NCI-H510A (cell line): ENCODE measurements at regions not wholly inside any gene's neighbourhood (a gene's known extent, or its start where the extent isn't known, plus 50 kb on each side); places are given as distances from the start of the nearest gene placed in this dataset.
"Not testable (repeated sequence)": the region's sequence is repeated elsewhere in the genome, so short reads cannot be mapped to it uniquely, and the experiment has no call there.

Source experiments
- DNase-seq: peaks from one replicate; lab custom pipeline; 2025; lab: John Stamatoyannopoulos, UW

DNA sequence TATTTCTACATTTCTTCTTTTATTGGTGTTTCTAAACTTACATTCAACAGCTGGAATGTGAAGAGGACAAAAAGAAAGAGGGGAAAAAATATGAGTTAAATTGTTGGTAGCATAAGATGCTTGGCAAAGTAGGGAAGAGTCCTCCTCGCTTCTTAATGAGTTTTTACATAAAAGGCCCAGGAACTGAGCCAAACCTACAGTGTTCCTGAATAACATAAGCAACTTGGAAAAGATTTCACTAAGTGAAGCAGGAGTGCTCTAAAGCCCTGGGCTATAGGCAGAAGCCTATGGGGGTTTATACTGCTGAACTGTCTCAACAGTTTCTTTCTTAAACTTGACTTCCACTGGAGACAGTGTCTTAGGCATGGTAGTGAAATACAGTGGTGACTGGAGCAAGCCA, 115.0 kb upstream of the USP25 start:
- DNase-seq: no peak

DNA sequence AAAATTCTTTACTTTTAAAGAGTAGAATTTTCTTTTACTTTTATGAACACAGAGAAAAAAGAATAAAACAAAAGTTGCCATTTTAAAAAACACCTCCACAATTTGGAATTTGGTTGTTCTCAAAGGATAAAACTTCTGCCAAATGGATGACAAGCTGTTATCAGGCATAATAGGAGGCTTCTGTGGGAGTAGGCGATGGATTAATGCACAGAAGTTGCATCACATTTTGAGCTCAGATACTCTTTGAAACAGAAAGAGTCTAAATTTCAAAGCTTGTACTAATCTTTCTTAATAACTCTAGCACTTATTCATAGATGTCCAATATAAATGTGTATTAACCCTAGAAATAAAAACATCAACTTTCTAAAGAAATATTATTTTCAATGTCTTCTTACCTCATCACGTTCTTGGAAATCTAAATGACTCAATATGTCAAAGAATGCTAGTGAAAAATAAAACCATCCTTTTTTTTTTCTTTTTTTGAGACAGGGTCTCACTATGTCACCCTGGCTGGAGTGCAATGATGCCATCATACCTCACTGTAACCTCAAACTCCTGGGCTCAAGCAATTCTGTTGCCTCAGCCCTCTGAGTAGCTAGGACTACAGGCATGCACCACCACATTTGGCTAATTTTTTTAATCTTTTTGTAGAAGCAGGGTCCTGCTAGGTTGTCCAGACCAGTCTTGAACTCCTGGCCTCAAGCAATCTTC, 112.8 kb upstream of the USP25 start:
- no peak for DNase-seq

DNA sequence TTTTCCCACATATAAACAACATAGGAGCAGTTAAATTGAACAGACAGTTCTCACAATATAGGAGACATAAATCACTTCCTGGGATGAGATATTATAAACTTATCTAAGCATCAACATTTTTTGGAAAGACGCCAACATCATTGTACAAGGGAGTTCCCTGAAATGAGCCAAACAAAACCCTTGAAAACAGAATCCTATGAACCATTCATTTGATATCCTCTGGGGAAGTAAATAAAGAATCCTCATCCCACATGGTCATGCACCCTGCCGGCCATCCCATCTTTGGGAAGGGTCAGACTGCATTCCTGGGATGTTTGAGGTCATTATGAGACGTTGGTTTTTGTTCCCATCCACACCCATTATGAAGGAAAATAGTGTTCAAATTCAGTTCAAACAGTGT, 111.8 kb upstream of the USP25 start:
- no peak for DNase-seq

DNA sequence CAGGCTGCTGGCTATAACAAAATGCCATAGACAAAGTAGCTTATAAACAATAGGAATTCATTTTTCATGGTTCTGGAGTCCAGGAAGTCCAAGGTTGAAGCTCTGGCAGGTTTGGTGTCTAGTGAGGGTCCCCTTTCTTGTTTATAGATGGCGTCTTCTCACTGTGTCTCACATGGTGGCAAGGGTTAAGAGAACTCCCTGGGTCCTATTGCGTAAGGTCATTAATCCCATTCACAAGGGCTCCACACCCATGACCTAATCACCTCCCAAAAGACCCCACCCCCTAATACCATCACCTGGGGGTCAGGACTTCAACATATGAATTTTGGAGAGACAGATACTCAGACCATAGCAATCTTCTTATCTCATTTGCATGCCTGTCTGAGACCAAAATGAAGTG, 108.9 kb upstream of the USP25 start:
- no peak for DNase-seq

DNA sequence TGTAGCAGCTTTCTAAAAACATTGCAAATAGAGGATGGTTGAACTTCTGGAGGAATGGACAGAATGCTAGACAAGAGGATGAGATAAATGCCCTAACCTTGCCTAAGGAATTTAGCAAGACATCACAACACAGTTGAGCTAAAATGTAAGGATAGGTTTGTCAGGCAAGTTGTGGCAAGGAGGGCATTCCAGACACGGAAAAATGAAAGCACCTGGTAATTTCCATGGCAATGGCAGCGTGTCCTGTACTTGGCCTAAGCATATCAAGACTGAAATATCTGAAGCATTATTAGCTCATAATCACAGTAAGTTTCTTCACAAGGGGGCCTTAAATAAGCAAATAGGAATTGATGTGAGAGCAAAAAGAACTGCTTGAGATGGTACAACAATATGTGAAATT, 105.1 kb upstream of the USP25 start:
- no peak for DNase-seq

DNA sequence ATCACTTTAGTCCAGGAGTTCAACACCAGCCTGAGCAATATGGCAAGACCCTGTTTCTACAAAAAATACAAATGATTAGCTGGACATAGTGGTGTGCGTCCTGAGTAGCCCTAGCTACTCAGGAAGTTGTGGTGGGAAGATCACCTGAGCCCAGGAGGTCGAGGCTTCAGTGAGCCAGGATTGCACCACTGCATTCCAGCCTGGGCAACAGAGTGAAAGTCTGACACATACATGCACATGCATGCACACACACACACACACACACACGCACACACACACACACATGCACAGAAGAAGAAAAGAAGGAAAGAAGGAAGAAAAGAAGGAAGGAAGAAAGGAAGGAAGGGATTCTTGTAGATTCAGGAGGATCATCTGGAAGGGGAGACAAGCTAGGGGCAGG, 104.4 kb upstream of the USP25 start:
- no peak for DNase-seq

DNA sequence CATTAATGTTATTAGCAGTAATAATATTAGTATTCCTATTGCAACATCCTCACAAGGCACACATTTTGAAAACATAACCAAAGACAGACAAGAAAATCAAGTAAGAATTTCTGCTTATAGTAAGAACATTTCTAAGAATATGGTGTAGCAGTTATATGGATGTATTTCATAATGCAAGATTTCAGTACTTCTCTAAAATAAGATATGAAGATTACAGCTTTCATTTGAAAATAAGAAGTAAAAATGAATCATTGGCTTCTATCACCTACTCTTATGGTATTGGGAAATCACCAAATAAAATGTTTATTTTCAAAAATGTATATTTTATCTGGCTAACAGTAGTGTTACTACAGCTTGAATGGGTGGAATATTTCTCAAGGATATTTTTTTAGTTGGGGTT, 103.8 kb upstream of the USP25 start:
- DNase-seq: no peak

DNA sequence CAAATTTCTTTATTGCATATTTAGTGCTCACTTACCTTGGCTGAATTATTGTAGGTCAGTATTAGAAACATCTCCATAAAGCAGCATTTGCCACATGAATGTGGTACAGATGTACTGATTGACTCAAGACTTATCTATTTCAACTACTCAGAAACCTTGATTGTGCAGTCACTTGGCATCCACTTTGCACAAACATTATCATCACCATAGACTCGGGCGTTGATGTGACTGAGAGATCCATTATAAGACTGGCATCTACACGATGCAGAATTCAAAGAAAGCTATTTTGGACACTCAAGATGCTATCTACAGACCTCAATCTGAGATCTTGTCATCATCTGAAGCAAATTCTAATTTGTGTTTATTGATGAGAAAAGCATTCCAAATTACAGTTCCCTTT, 102.8 kb upstream of the USP25 start:
- no peak for DNase-seq

DNA sequence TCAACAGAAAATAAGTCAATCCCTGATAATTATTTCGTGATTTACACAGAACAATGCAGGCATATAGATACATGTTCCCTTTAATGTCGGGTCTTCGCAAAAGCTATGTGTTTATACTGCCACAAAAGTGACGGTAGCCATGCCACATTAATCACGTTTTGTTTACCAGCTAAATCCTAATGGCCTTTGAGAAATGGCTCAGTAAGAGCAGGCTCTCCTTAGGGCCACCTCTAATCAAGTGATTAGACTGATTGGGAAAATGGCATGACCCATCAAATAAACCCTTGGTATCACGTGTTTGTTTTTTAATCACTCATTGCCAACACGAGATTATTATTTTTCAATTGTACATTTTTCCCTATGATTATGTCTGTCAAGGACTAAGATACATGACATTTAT, 102.0 kb upstream of the USP25 start:
- DNase-seq: no peak

DNA sequence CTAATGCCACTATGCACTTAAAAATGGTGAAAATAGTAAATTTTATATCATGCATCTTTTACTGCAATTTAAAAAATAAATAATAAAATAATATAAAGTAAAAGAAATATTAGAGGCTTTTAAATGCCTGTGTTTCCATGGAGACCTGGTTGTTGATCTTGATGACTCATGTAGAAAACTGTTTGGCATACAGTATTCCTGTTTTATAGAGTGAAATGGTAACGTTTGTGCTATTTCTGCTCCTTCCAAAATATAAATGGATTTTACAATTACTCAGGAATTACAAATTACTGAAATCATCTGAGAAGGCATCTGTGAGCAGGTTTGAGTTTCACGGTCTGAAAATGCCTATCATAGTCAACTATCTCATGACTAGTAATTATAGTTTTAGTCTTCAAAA, 98.4 kb upstream of the USP25 start:
- DNase-seq: no peak

DNA sequence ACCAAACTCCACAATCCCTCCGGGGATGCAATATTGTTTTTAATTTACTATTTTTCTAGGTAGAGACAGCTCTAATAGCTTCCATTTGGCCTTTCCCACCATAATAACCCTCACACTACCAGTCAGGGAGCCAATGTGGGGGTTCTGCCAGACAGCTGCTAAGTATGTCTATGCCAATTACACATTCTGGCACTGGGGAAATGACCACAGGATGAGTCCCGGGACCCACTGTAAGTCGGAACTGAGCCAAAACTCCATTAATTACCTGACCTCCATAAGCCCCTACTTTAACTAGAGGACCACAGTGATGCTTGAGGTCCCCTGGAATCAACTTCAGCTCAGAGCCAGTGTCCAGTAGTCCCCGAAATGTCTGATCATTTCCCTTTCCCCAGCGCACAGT, 95.2 kb upstream of the USP25 start:
- not testable (repeated sequence) for DNase-seq

DNA sequence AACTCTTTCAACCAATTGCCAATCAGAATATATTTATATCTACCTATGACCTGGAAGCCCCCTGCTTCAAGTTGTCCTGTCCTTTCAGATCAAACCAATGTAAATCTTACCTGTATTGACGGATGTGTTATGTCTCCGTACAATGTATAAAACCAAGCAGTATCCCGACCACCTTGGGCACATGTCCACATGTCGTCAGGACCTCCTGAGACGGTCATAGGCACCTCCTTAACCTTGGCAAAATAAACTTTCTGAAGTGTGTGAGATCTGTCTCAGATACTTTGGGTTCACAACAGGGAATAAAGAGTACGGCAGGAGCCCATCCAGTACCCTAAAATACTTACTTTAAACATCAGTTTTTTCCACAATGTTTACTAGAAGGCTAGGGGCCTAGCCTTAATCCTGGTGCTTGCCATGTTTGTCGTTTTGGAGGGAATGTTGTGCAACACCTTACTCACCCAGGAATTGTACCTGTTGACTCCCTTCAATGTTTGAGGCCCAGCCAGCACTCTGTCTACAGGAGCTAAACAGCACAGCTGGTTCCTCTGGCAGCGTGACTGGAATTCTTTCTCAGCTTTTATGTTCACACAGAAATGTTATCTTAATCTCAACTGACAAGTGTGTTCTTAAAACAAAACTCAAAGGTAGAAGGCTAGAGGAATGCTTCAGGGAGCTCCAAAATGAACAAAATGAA, 90.8 kb upstream of the USP25 start:
- DNase-seq: no peak

DNA sequence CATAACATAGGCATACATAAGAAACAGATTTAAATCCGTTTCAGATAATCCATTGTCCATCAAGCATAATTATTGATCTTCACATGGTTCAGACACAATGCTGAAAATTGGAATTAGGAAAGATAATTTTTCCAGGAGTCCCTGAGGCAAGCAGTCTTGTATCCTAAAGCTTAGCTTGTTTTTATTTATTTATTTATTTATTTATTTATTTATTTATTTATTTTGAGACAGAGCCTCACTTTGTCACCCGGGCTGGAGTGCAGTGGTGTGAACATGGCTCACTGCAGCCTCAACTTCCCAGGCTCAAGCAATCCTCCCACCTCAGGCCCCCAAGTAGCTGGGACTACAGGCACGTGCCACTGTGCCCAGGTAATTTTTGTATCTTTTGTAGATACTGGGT, 89.7 kb upstream of the USP25 start:
- DNase-seq: not testable (repeated sequence)

DNA sequence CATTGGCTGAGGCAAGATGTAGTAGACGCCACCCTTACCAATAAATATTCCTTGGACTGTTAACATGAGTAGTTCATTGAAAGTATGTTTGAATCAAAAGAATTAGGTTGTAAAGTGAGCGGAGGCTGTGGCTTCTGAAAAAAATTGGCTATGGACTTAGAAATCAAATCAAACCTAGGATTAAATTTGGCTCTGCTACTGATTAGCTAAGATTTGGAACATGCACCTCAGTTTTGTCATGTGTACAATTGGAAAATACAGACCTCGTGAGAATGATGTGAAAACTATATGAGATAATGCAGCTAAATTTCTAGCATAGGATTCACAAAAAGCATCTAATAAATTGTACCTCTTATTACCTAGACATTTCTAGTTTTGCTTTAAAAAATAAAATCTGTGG, 85.3 kb upstream of the USP25 start:
- no peak for DNase-seq

DNA sequence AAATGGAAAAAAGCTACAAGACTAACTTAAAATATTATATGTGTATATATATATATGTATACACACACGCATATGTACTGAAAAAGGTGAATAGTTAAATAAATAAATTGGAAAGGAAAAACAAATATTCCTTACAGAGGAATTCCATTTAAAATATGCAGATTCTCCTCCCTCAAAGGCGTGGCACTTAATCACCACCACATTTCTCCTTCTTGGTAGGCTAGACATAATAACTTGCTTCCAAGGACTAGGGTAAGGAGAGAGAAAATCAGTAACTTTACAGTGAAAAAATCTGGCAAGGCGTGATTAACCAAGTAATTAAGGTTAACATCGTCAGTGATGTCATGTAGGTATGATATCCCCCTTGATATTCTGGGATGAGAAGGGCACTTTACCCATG, 84.0 kb upstream of the USP25 start:
- no peak for DNase-seq

DNA sequence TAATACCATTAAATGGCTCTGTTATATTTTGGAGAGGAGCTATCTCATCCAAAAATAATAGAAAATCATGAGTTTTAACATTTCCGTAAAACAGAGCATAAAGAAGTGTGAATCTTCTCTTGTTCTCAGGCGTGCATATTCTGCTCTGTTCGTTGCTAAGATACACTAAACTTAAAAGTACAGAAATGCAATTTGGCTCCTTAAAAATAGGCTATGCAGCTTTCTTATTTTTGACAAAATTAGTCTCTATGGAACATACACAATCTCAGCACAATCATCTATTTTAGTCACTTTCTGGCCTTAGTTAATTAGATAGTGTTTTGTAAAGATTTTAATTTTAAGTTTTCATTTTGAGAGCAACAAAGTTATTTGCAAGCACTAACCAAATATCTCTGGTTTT, 79.0 kb upstream of the USP25 start:
- no peak for DNase-seq

DNA sequence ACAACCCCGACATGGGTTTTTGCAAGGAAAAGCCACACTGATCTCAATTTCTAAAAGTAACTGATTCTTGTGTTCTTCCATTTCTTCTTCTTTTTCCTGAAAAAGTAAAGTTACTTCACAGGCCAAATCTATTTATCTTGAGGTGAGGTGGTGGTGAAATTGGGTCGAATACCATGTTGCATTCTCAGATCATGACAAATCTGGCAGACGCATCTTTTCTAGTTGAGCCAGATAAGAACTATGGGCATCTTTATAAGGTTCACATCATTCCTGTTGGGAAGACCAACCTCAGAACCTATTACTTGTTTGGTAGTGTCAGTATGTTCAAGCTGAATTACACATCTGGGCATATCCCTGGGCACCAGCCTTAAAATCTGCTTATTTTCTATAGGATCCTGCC, 78.6 kb upstream of the USP25 start:
- no peak for DNase-seq

DNA sequence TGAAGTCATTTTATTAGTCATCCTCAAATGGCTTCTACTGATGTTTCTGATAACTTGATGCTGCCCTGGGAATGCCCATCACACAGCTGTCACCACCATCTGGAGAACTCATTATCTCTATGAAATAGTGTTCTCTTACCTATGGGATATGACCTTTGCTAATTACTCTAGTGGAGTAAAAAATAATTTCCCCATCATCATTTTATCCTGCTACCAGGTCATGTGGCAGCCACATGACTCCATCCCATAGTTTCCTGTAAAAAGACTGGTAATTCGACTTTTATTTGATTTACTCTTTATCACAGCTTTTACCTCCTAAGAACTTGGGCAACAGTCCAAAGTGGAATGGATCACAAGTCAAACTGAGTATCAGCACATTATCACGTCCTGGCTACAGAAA, 76.1 kb upstream of the USP25 start:
- DNase-seq: no peak

DNA sequence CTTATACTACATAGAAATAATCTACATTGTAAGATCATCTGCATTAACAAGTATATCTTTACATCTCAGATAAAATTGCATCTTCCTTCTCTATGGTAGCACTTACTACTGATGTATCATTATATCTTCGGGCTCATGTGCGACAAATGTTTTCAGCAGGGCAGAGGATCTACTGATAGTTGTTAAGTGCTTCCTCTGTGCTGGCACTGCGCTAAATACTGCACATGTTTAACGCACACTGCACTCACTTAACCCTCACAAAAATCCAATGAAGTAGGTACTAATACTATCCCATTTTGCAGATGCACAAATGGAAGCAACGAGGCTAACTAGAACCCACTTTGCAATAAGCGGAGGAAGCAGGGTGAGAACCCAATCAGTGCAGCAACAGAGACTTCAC, 75.6 kb upstream of the USP25 start:
- DNase-seq: no peak

DNA sequence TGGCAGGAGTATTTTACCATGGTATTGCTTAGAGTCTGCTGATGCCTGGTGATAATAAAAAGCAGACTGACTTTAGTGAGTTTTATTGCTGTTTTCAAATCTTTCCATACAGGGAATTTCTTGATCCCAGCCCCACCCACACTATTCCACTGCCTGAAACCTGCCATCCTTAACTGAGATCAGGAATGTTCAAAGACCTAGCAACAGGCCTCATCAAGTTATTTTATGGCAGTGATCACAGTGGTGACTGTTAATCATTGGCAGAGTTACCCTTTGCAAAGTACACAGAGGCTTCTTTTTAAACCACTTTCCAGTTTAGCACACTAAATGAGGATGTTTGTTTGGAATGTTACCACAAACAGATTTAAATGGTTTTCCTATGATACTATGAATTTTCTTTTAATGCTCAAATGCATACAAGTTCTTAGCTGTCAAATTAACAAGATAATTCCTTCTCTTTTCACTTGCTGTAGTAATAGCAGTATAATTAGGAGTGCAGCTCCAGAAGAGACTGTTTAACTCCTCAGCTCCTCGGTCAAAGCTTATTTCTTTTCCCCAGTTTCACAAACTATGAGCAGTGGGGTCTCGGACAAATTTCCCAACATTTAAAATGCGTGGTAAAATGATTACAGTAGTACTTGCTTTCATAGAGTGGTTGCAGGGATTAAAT, 69.9 kb upstream of the USP25 start:
- DNase-seq: no peak

DNA sequence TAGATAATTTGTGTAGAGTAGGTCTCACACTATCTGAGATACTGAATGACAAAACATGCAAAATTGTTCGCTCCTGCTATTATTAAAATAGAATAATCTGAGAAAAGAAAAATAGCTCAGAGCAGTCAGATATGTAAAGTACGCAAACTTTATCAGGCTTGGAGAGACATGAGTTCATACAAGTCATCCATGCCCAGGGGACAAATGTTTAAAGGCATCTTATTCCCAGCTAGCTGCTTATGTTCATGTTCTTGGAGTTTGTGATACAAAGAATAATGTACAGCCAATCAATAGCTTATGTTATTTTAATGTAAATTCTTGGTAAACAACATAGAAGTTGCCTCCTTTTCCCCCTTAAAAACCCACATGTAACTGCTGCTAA, 69.4 kb upstream of the USP25 start:
- no peak for DNase-seq

DNA sequence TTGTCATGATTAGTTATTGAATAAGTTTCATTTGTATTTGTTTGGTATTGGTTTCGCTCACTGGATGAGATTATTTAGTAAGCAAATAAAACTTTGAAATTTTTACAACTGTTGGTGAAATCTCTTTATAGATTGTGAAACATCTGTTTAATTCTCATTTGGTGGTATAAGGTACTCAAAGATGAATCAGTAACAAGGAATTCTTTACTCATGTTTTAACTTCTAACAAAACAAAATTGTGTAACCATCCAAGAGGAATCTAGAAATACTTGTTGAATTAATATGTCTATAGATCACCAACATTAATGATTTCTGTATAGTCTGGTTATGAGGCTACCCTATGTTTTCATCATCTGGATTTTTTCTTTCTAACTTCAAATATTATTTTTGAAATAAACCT, 62.8 kb upstream of the USP25 start:
- no peak for DNase-seq

DNA sequence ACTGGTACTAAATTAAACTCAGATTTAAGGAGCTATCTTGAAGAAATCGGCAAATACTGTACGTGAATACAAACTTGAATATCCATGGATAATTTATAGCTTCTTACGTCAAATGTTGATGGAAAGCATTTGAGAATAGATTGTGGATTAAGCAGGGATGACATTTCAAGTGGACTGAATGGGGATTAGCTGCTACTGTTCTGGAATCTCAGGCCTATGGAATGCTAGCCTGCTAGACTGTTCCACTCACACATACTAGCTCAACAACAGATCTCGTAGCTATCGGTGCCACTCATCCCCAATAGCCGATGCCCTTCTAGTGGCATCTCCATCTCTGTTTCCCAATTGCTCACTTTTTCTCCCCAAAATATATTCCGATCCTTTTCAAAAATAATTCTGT, 62.0 kb upstream of the USP25 start:
- no peak for DNase-seq

DNA sequence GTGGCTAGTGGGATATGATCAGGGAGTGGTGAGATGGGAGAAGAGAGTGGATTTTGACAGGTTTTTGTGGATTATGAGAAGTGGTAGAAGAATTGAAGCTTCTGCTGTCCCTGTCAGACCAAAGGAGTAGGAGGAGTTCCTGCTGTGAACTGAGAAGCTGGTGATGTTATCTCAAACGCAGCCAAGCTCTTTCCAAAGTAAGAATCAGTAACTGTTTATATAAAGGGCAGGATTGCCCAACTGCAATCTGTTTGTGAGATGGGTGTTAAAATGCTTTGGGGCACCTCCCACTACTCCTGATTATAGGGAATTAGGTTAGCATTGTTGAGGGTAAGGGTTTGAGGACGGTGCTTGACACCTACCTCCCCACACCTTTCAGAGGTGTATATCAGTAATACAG, 60.5 kb upstream of the USP25 start:
- DNase-seq: no peak
